ENCODE measurements at regions not wholly inside any gene's neighbourhood (a gene's known extent, or its start where the extent isn't known, plus 50 kb on each side); places are given as distances from the start of the nearest gene placed in this dataset.
"Not testable (repeated sequence)": the region's sequence is repeated elsewhere in the genome, so short reads cannot be mapped to it uniquely, and the experiment has no call there.

- DNase-seq (ENCODE audit: low read depth): no peak
These were observed 225.0 kb upstream of the ZNF217 start for GRCh38 chr20:53818457-53819177.

GRCh38 chr20:53817513-53817912, 223.9 kb upstream of the ZNF217 start:
- DNase-seq (ENCODE audit: low read depth): not testable (repeated sequence)

GRCh38 chr20:53816872-53817398, 223.3 kb upstream of the ZNF217 start:
- DNase-seq (ENCODE audit: low read depth): no peak

- no peak for DNase-seq (ENCODE audit: low read depth)
These were observed 221.9 kb upstream of the ZNF217 start for GRCh38 chr20:53815509-53815908.

GRCh38 chr20:53814060-53814459, 220.4 kb upstream of the ZNF217 start:
- no peak for DNase-seq (ENCODE audit: low read depth)

GRCh38 chr20:53813636-53814035, 220.0 kb upstream of the ZNF217 start:
- no peak for DNase-seq (ENCODE audit: low read depth)

GRCh38 chr20:53811577-53811976, 217.9 kb upstream of the ZNF217 start:
- DNase-seq (ENCODE audit: low read depth): no peak

- DNase-seq (ENCODE audit: low read depth): no peak
These were observed 217.2 kb upstream of the ZNF217 start for GRCh38 chr20:53810661-53811355.

- no peak for DNase-seq (ENCODE audit: low read depth)
These were observed 216.2 kb upstream of the ZNF217 start for GRCh38 chr20:53809728-53810365.

- DNase-seq (ENCODE audit: low read depth): no peak
These were observed 215.6 kb upstream of the ZNF217 start for GRCh38 chr20:53809217-53809616.

GRCh38 chr20:53808733-53809132, 215.1 kb upstream of the ZNF217 start:
- no peak for DNase-seq (ENCODE audit: low read depth)

- DNase-seq (ENCODE audit: low read depth): not testable (repeated sequence)
These were observed 214.7 kb upstream of the ZNF217 start for GRCh38 chr20:53808302-53808701.

GRCh38 chr20:53806683-53807401, 213.2 kb upstream of the ZNF217 start:
- no peak for DNase-seq (ENCODE audit: low read depth)

- DNase-seq (ENCODE audit: low read depth): no peak
These were observed 212.3 kb upstream of the ZNF217 start for GRCh38 chr20:53805895-53806384.

GRCh38 chr20:53804920-53805894, 211.6 kb upstream of the ZNF217 start:
- DNase-seq (ENCODE audit: low read depth): no peak

- DNase-seq (ENCODE audit: low read depth): not testable (repeated sequence)
These were observed 210.7 kb upstream of the ZNF217 start for GRCh38 chr20:53804308-53804707.

GRCh38 chr20:53803492-53804155, 210.0 kb upstream of the ZNF217 start:
- no peak for DNase-seq (ENCODE audit: low read depth)

GRCh38 chr20:53801609-53802370, 208.2 kb upstream of the ZNF217 start:
- DNase-seq (ENCODE audit: low read depth): no peak

GRCh38 chr20:53800883-53801604, 207.4 kb upstream of the ZNF217 start:
- no peak for DNase-seq (ENCODE audit: low read depth)
